WTC11 (cell line): ENCODE measurements at regions not wholly inside any gene's neighbourhood (a gene's known extent, or its start where the extent isn't known, plus 50 kb on each side); places are given as distances from the start of the nearest gene placed in this dataset.

Experiments used
- ATAC-seq: fragments of 200-7000 bp; cut with Tn5 transposase; 2 replicates; pipeline ENCODE4 v1.10.0; 2021; ENCODE audit warnings: mild to moderate bottlenecking, moderate library complexity
- CTCF ChIA-PET: fragments of 300-600 bp; sonication (Branson Sonifier 250); formaldehyde crosslinking; loops from one replicate; lab custom pipeline; 2021; ENCODE audit warnings: antibody characterized with exemption; lab: Charles Lee
- POLR2A ChIA-PET: fragments of 350-600 bp; sonication (Branson Sonifier 250); formaldehyde crosslinking; loops from one replicate; lab custom pipeline; 2021; ENCODE audit warnings: antibody characterized with exemption; lab: Charles Lee
- DNase-seq: peaks from one replicate; pipeline ENCODE4 v3.0.0; 2021; ENCODE audit warnings: low spot score
- H3K27ac Mint-ChIP-seq: 2 replicates; pipeline ENCODE4 v1.8.0; 2021; ENCODE audit warnings: mixed read lengths
- H3K27me3 Mint-ChIP-seq: 2 replicates; pipeline ENCODE4 v1.8.0; 2021; ENCODE audit warnings: low read depth, mild to moderate bottlenecking, moderate library complexity, mixed read lengths
- H3K36me3 Mint-ChIP-seq: 2 replicates; pipeline ENCODE4 v1.8.0; 2021; ENCODE audit warnings: mixed read lengths
- H3K4me1 Mint-ChIP-seq: 2 replicates; pipeline ENCODE4 v1.8.0; 2022; ENCODE audit warnings: mixed read lengths
- H3K4me3 Mint-ChIP-seq: 2 replicates; pipeline ENCODE4 v1.8.0; 2021; ENCODE audit warnings: mild to moderate bottlenecking, moderate library complexity, mixed read lengths
- H3K9me3 Mint-ChIP-seq: 2 replicates; pipeline ENCODE4 v1.8.0; 2021; ENCODE audit warnings: mixed read lengths
- AR ChIP-seq: fragments of 250-450 bp; sonication (Bioruptor Pico); IDR thresholded peaks from 2 replicates; pipeline ENCODE4 v1.9.0; 2021; ENCODE audit warnings: mild to moderate bottlenecking
- CREM ChIP-seq: sonication (generic); formaldehyde crosslinking; IDR thresholded peaks from 2 replicates; pipeline ENCODE4 v1.8.1; 2022; ENCODE audit warnings: mild to moderate bottlenecking, missing genetic modification reagents, moderate library complexity
- CTCF ChIP-seq: fragments of 200-600 bp; IDR thresholded peaks from 2 replicates; pipeline ENCODE4 v1.8.0; 2022; ENCODE audit warnings: antibody characterized with exemption
- ERG ChIP-seq: fragments of 250-450 bp; sonication (Bioruptor Pico); IDR thresholded peaks from 2 replicates; pipeline ENCODE4 v1.8.0; 2021; ENCODE audit warnings: mild to moderate bottlenecking
- FOXJ3 ChIP-seq: sonication (generic); formaldehyde crosslinking; IDR thresholded peaks from 2 replicates; pipeline ENCODE4 v1.9.0; 2021; ENCODE audit warnings: missing genetic modification reagents, mild to moderate bottlenecking, borderline replicate concordance
- KAT7 ChIP-seq: sonication (generic); formaldehyde crosslinking; IDR thresholded peaks from 2 replicates; pipeline ENCODE4 v1.8.1; 2023; ENCODE audit warnings: missing genetic modification reagents, mild to moderate bottlenecking, borderline replicate concordance
- MAX ChIP-seq: sonication (generic); formaldehyde crosslinking; IDR thresholded peaks from 2 replicates; pipeline ENCODE4 v1.8.0; 2022; ENCODE audit warnings: mild to moderate bottlenecking, missing genetic modification reagents
- MLX ChIP-seq: sonication (generic); formaldehyde crosslinking; IDR thresholded peaks from 2 replicates; pipeline ENCODE4 v1.8.1; 2023; ENCODE audit warnings: mild to moderate bottlenecking, missing genetic modification reagents, moderate library complexity
- MXD4 ChIP-seq: fragments of 250-450 bp; sonication (Bioruptor Pico); IDR thresholded peaks from 2 replicates; pipeline ENCODE4 v1.8.0; 2021; ENCODE audit warnings: mild to moderate bottlenecking, moderate library complexity, borderline replicate concordance
- NR3C1 ChIP-seq: sonication (generic); formaldehyde crosslinking; conservative IDR thresholded peaks from 2 replicates; pipeline ENCODE4 v1.8.1; 2023; ENCODE audit warnings: low read depth, mild to moderate bottlenecking, missing genetic modification reagents
- PREB ChIP-seq: sonication (generic); formaldehyde crosslinking; IDR thresholded peaks from 2 replicates; pipeline ENCODE4 v1.8.1; 2022; ENCODE audit warnings: mild to moderate bottlenecking, missing genetic modification reagents, moderate library complexity, borderline replicate concordance
- SMAD4 ChIP-seq: sonication (generic); formaldehyde crosslinking; IDR thresholded peaks from 2 replicates; pipeline ENCODE4 v1.8.0; 2022; ENCODE audit warnings: mild to moderate bottlenecking, missing genetic modification reagents
- SP1 ChIP-seq: sonication (generic); formaldehyde crosslinking; conservative IDR thresholded peaks from 2 replicates; pipeline ENCODE4 v1.8.1; 2022; ENCODE audit warnings: missing genetic modification reagents
- TCF7 ChIP-seq: sonication (generic); formaldehyde crosslinking; IDR thresholded peaks from 2 replicates; pipeline ENCODE4 v1.8.0; 2022; ENCODE audit warnings: mild to moderate bottlenecking, low read depth, missing genetic modification reagents, moderate library complexity
- TP53 ChIP-seq: sonication (generic); formaldehyde crosslinking; IDR thresholded peaks from 2 replicates; pipeline ENCODE4 v1.8.1; 2023; ENCODE audit warnings: mild to moderate bottlenecking, missing genetic modification reagents
- USF1 ChIP-seq: sonication (generic); formaldehyde crosslinking; IDR thresholded peaks from 2 replicates; pipeline ENCODE4 v1.8.0; 2022; ENCODE audit warnings: mild to moderate bottlenecking, missing genetic modification reagents
- ZNF423 ChIP-seq: fragments of 250-450 bp; sonication (Bioruptor Pico); IDR thresholded peaks from 2 replicates; pipeline ENCODE4 v2.1.2; 2022; ENCODE audit warnings: mild to moderate bottlenecking, moderate library complexity
- ZNF512 ChIP-seq: sonication (generic); formaldehyde crosslinking; IDR thresholded peaks from 2 replicates; pipeline ENCODE4 v1.8.1; 2022; ENCODE audit warnings: missing genetic modification reagents, borderline replicate concordance

GRCh38 chr4:31111790-31112189 is 391.6 kb downstream of the PCDH7 start (continued):
- TF ChIP-seq AR (CRISPR knock-in tag) (no peak), ERG (CRISPR knock-in tag) (no peak), SMAD4 (CRISPR knock-in tag) (no peak), TCF7 (CRISPR knock-in tag) (no peak), PREB (no peak), MXD4 (CRISPR knock-in tag) (no peak)

GRCh38 chr4:31114816-31115215 is 394.6 kb downstream of the PCDH7 start:
- ATAC-seq, result no peak
- H3K4me1 Mint-ChIP-seq, result peaks cover 7% of the 10 kb centered on the region
- H3K9me3 Mint-ChIP-seq, result no peaks in the 10 kb centered on the region
- no peak overlapping the region for H3K27ac Mint-ChIP-seq
- H3K36me3 Mint-ChIP-seq, result no peaks in the 10 kb centered on the region
- H3K4me3 Mint-ChIP-seq, result no peak overlapping the region
- CTCF ChIA-PET, result no interaction called here
- no peaks in the 10 kb centered on the region for H3K27me3 Mint-ChIP-seq
- DNase-seq, result no peak
- TF ChIP-seq USF1 (CRISPR knock-in tag) (no peak), ZNF512 (CRISPR knock-in tag) (no peak), KAT7 (CRISPR knock-in tag) (no peak), MAX (CRISPR knock-in tag) (no peak), ZNF423 (CRISPR knock-in tag) (no peak), MLX (CRISPR knock-in tag) (no peak), FOXJ3 (CRISPR knock-in tag) (no peak), SP1 (CRISPR knock-in tag) (no peak)
- POLR2A ChIA-PET, result no interaction called here

- H3K27ac Mint-ChIP-seq, result no peak overlapping the region
- ChIA-PET POLR2A (no interaction called here), CTCF (no interaction called here)
- no peak for TF ChIP-seq MXD4 (CRISPR knock-in tag)
- TF ChIP-seq AR (CRISPR knock-in tag), result no peak
- TF ChIP-seq TP53 (CRISPR knock-in tag), result no peak
- no peak for TF ChIP-seq CREM
- TF ChIP-seq CTCF, result no peak
- no peak for TF ChIP-seq NR3C1 (CRISPR knock-in tag)
These were observed 403.9 kb downstream of the PCDH7 start for GRCh38 chr4:31124008-31124585.

More at GRCh38 chr4:31124008-31124585, 403.9 kb downstream of the PCDH7 start:
- DNase-seq (no peak), ATAC-seq (no peak)
- Mint-ChIP-seq H3K4me3 (no peak overlapping the region), H3K27me3 (no peaks in the 10 kb centered on the region), H3K36me3 (no peaks in the 10 kb centered on the region), H3K9me3 (no peaks in the 10 kb centered on the region), H3K4me1 (peaks cover 18% of the 10 kb centered on the region)
